ENCODE measurements at regions not wholly inside any gene's neighbourhood (a gene's known extent, or its start where the extent isn't known, plus 50 kb on each side); places are given as distances from the start of the nearest gene placed in this dataset.

DNA sequence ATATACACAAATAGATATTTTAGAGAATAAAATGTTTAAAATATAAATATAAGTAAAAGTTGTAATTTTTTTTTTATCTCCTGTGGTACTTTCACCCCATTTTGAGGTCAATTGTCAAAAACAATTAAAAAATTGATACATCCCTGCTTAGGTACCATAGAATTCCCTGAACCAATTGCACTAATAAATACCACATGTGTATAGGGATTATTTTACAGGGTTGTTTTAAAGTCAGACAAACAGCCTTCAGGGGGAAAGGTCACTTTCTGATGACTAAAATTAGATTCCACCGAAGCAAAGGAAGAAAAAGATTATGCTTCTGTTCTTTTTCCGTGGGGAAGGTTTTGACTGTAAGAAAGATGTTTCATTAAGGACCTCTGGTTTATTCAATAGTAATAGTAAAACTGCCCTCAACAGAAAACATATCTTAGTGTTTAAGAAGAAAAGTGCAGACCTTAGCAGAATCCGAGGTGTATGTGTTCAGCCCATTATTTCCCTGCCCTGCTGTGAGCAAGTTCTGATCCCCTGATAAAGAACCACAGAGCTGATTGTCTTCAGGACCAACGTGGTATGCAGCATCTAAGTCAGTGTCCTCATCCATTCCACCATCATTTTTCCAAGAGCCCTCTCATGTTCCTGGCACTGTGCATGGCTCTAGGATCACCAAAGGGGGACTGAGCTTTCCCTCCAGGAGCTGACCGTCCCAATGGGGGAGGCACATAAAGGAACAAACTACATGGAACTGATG, 132.9 kb upstream of the IL12A start:
- no peak for DNase-seq

DNA sequence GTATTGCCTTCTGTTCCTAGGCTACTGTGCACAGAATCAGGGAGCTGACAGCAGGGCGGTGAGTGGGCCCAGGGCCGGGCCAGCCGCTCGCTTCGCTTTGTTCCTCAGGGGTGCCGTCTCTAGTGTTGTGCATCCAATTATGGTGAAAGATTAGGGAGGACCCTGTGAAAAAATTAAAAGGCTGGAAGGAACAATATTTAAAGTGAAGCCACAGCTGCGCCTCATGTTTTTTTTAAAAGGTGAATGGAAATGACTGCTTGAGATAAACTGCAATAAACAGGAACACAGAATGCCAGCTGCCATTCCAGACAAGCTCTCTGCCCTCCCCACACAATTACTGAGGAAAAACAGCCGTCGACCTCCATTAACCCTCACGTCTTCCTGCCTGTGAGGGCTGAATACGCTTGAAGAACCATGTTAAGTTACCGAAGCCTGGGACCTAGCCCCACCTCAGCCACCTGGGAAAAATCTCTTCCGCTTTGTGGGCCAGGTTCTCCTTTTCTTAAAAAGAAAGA, 132.0 kb upstream of the IL12A start:
- DNase-seq, result no peak

DNA sequence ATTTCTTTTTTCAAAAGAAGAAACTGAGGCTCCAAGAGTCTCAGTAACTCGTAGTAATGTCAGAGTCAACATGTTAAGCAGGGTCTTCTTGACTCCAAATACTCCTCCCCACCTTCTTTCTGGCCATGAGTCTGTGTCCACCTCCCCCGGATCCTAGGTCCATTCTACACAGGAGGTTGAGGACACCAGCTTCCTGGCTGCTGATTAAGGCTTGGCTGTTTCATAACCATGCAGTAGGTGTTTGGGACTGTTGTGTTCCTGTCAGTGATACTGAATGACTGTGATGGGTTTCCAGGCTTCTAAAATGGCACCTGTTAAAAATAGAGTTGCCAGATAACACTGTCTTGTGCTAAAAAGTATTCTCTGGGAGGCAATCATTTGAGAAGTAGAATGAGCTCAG, 130.8 kb upstream of the IL12A start:
- no peak for DNase-seq

DNA sequence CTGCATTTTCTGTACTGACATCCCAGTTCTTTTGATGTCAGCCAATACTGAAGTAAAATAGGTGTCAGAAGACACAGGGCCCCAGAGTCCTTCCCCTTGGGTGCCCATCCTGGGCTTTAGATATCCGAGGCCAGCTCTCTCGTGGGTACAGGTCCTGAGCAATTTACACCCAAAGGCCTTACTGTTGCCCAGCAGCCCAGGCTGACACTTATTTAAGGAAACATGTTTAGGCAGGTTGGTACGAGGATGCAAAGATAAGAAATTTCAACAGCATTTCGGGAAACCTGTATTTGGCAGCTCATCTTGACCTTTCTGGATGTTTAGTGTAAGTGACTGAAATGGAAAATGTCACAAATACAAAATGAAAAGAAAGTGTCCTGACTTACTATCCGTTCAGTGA, 130.0 kb upstream of the IL12A start:
- DNase-seq, result no peak

DNA sequence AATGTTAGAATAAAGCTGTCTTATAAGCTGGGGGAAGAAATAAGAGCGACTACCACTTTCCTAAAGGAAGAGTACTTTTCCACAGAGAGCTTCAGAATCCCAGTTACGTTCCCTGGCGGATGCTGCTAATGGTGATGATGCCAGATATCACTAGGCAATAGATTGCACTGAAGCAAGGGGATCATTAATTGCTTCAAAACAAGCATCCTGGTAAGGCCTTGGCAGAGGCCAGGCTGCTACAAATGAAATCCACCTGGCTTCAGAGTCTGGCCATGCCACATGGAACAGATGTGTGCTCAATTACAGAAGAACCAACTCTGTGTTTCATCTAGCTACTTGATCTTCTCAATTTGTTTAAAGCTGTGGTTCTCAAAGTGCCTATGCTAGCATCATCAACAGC, 129.2 kb upstream of the IL12A start:
- DNase-seq, result no peak

DNA sequence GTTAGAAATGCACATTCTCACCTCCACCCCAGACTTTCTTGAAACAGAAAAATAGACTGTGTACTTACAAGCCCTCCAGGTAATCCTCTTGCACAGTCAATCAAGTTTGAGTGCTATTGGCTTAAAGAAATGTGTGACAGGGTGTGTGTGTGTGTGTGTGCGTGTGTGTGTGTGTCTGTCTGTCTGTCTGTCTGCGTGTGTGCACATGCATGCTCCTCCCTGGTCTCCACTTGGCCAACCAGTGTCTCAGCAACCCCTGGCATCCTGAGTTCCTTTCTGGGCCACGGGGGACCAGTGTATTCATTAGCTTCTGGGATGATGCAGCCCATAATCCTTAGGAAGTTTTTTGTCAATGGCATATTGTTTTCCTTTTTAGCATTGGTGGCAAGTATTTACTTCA, 128.8 kb upstream of the IL12A start:
- no peak for DNase-seq

DNA sequence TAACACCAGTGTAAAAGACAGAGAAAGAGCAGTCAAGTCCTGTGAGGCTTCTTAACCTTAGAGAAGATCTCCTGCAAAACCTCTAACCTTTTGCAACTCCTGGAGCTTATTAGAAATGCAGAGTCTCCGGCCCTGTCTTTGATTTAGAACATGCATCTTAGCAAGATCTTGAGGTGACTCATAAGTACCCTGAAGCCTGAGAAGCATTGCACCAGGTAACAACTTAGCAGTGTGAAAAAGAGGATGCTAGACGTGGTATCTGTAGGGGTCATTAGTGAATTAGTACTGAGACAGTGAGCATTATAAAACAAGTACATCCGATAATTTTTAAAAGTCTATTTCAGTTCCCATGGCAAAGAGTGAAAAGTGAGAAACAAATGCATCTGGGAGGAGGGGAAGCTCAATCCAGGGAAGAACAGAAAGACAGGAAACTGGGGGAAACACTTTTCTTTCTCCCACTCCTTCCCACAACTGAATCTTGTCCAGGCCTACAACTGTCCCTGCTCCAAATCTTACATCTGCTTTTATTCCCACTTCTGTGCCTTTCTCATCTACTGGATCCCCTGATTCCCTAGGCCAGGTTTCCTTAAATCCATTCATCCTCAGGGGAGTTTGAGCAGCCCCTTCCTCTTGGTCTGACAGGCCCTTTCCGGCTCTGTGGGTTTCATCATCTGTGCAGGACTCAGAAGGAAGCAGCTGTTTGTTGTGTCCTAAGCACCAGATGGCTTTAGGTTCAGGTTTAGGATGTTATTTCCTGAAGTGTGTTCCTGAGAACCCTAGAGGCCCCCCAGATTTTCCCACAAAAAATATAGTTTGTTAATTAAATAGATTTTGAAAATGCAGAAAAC, 128.1 kb upstream of the IL12A start:
- DNase-seq, result no peak

DNA sequence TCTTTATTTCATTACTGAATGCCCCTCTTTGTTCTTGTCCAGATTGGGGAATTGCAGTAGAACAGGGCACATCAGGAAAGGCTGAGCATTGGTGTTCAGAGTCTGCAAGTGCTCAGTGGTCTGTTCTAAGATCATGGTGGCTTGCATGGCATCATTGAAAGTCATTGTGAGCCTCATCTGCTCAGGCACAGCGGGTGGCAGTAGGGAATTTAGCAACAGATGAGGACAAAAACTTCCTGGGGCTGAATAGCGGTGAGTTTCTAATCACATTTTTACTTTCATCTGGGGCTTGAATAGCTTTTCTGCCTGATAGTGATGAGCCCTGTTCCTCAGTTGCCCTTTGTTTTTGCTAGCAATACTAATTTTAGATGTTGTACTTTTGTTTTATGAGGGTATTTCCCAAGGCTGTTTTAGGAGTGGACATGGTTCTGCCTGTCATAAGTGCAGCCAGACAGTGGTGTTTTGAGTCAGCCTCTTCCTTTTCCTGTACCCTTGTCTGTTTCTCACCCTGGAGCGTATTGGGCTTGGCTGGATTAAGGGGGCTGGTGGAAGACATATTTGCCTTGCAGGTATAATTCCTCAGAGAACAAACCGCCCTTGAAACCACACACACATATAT, 127.2 kb upstream of the IL12A start:
- DNase-seq, result no peak

DNA sequence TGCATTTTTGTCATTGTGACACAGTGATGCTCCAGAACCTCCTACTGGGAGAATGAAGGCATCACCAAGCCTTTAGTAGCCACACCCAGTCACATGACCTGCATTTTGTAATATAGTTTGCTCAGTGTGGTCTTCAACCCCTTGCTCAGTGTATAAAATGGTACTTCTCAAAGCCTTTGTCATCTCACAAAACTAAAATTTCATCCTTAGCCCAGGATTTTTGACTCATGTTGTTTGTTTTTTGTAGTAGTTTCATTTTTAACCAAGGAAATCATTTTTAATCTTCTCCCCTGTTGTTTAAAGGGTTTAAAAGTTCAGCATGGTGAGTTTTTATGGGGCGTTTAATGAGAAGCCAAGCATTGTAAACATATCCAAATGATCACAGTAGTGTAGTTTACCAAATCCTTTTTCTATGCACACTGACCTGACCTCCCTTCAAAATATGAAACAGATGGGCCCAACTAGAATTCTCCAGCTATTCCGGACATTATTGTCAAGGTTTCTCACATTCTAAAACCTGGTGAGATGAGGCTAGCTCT, 123.5 kb upstream of the IL12A start:
- no peak for DNase-seq

DNA sequence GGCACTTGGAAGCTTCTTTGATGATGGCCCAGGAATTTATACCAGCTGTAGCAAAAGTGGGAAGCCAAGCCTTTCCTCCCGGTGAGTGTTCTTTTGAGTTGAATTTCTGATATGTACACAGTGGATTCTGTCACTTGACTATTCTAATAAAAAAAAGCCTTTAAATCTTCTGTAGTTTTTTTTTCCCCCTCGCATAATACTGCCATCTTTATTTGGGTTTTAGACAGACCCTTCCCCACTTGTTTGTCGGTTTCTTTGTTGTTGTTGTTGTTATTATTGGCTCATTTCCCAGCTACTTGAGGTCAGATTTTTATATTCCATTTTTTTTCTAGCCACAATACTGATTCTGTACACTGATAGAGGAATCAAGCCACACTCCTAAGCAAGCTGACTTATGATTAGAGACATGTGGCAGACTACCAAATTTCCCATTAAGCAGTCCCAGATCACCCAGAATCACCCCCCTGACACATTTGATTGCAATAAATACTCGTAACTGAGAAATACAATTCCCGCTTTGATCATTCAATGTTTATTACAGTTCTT, 122.4 kb upstream of the IL12A start:
- no peak for DNase-seq

DNA sequence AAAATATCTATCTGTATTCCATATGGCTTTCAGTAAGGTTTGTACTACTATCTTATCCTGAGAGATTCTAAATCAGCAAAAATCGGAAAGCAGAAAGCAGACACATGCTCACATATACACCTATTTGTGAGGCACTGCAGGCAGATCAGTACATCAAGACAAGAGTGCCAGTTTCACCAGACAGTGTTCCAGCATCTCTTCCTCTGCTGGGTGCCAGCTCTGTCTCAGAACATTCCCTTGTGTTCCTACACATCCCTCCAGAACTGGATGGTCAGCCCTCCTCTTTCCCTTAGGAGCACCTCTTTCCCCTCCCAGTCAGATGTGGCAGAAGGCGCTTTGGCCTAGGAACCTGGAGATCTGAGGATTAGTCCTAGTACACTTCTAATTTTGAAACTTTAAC, 121.3 kb upstream of the IL12A start:
- DNase-seq, result no peak

DNA sequence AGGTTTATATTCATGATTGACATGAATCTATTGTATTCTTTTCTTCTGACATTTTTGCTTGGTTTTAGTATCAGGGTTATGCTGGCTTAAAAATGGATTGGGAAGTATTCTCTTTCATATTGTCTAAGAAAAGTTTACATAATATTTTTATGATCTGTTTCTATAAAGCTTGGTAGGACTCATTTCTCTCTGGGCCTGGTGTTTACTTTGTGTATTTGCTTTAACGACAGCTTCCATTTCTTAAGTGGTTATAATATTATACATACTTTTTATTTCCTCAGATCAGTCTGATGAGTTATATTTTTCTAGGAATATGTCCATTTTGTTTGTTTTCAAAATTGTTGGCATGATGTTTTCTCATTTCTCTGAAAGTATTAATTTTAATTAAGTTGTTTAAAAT, 117.9 kb upstream of the IL12A start:
- DNase-seq, result no peak

DNA sequence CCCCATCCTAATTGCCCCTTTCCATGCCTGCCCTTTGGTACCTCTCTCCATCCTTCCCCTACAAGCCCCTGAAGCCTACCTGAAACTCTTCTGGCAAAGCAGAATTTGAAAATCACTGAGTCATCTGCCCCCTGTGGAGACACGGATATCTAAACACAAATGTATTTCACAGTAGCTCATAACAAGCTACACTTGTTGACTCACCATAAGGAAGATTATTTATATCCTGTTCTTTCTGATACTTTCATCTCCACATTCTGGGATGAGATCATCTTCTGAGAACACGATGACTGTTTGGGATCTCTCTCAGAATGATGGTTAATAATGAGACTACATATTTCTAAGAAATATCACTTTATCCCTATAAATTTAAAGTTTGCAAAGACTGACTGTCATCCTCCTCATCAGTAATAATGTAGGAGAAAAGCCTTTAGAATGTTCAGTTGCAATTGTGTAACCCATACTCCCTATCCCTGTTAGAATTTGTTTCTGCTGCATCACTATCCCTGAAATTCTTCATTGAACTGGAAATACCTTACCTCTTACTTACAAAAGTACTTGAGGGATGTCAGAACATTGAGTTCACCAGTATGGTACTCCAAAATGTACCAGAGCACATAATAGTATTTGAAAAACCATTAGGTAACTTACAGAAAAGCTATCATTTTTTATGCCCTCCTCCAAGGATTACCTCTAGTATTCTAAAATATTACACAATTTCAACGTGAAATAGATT, 116.1 kb upstream of the IL12A start:
- no peak for DNase-seq

DNA sequence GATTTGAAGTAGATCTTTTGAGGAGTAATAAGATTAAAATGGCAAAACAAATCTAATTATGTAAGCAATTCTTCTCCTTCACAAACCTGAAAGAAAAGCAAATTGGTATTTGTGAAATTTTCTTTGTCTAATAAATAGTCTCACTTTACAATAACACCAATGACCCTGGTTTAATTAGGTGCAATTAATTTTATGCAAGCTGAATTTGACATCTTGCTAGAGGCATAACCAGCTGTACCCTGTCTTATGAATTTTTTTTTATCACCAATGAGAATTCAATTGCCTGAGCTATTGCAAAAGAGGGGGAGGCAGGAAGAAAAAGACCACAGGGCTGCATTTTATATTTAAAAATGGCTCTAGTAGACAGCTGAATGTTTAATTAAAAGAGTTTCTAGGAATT, 113.5 kb upstream of the IL12A start:
- DNase-seq, result no peak

DNA sequence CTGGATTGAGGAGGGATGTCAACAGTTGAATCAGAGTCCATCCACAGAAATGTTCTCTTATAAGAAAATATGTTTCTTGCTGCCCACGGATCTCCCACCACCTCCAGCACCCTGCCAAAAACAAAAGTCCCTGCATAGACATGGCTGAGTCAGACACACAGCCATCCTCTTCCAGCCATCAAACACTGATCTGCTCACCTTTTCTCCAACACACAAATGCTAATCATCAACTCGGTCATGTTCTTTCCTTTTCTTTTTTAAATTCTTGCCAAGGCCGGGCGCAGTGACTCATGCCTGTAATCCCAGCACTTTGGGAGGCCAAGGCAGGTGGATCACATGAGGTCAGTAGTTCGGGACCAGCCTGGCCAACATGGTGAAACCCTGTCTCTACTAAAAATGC, 110.7 kb upstream of the IL12A start:
- DNase-seq, result no peak

DNA sequence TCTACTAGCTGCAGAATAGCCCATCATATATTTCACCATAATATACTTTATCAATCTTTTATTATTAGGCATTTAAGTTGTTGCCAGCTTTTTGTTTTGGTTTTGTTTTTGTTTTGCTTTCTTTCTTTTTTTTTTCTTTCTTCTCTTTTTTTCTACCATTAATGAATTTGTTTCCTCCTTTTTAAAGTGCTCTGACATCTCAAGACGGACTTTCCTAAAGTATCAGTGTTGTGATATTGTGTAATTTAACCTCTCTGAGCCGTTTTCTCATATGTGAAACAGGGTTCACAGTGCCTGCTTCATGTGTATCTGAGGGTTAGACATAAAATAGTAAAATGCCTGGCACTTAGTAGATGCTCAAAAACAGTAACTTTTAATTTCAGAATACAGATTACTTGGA, 109.5 kb upstream of the IL12A start:
- no peak for DNase-seq

DNA sequence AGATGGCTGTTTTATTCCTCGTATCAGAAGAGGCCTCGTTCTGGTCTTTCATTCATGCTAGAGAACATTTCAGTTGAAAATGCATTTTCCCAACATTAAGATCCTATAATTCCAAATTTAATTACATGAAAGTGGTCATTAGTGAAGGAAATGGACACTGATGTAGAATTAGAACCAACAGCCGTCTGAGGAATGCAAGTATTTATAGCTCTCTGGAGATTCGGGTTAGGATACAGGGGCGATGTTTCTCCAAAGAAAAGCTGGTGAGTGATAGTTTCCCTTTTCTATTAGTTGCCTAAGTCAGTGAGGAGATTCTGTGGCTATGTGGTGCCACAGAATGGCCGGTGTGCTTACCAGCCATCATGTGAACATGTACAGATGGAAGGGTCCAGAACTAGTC, 109.0 kb upstream of the IL12A start:
- no peak for DNase-seq

DNA sequence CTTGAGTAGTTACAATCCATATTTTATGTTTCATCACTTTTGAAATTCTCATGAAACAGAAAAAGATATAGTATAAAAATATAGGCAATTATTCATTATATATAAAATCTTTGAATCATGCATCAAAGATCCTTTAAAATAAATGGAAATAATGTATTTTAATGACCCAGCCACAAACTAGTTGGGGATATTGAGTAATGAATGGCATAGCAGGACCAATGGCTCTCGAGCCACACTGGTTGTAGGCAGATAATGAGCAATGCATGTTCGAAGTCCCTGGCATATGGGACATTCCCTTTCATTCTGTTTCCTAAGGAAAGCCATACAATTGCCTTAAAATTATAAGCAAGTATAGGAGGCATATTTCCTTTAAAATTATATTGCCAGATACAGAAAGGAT, 107.4 kb upstream of the IL12A start:
- no peak for DNase-seq

DNA sequence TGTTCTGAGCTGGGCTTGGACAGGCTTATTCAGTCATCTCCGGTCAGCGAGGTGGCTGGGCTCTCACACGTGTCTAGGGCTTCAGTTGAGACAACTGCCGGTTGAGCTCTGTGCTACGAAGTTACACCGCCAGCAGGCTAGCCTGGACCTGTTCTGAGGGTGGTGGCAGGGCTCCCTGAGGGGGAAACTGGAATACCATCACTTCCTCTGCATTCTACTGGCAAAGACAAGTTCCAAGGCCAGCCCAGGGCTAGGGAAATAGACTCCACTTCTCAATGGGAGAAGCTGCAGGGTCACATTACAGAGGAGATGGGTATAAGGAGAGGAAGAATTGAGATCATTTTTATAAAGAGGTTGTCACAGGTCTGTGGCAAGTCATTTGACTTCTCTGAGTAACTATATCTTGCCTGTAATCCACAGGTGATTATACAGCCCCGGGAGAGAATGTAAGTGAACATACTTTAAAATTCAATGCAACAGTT, 106.8 kb upstream of the IL12A start:
- no peak for DNase-seq

DNA sequence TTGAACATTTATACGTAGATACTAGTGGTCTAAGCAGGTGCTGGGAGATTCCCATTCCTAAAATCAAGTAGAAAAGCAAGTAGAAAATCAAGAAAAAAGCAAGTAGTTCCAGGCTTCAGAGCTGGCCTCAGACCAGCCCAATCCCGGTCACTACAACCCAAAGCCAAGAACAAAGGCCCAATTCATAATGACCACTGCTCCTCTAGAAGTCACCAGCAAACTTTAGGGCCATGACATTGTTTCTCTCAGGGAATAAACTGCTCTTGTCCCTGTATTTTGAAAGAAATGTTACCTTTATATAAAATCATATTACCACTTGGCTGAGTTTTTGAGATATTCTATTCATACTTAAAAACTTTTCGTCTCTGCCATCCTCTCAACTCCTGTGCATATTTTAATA, 106.3 kb upstream of the IL12A start:
- DNase-seq, result no peak

DNA sequence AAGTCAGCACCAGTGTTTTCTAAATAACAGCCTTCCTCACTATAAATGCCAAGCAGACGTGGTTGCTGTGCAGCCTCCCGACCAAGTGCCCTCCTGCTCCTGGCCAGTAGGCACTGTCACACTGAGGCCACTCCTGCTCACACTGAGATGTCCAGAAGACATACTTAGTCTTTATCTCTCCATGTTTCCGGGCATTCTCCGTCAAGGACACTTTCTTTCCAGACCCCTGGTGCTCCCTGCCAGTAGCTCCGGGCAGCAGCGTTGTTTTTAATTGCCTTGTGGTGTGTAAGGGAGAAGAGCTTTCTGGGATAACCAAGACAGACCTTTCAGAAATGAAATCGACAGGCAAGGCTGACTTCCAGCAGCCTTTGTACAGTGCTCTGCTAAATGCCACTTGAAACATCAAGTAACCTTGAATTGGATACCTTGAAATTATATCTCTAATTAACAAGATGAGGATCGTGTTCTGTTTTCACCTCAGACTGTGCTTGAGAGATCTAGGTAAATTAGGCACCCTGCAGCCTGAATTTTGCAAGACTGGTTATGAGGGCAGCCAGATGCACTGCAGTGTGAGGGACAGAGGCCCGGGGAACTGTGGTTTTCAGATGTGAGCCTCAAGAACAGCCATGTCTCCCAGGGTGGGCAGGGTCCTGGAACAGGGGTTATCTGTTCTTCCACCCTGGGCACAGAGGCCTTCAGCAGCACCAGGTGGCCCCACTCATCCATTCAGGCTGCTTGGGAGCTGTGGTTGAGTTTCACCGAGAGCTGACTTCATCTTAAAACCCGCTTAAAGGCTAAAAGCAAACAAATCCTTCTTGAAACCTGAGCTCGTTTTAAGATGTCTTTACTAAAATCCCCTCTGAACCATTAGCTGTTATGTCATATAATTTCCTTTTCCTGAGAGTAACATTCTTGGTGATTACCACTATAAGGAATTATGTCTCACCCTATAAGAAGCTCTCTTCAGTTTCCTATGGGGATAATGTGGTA, 105.5 kb upstream of the IL12A start:
- DNase-seq, result no peak

Measured in CD4-positive, alpha-beta T cell treated with Interleukin-4 for 1 hour (primary cell).